Loucy (cell line): ENCODE measurements at regions not wholly inside any gene's neighbourhood (a gene's known extent, or its start where the extent isn't known, plus 50 kb on each side); places are given as distances from the start of the nearest gene placed in this dataset.

ENCODE experiments used
- H2AFZ ChIP-seq: fragments of 200-600 bp; sonication (generic); 2 replicates; pipeline ENCODE4 v1.6.0; 2016; ENCODE audit warnings: antibody characterized with exemption, mild to moderate bottlenecking, low read length, moderate library complexity
- H3F3A ChIP-seq: fragments of 200-600 bp; 2 replicates; pipeline ENCODE4 v1.6.0; 2016; ENCODE audit warnings: antibody characterized with exemption, low read depth, mild to moderate bottlenecking
- H3K27me3 ChIP-seq: fragments of 200-600 bp; sonication (generic); 2 replicates; pipeline ENCODE4 v1.6.1; 2014; ENCODE audit warnings: low read length, mild to moderate bottlenecking; ENCODE audit not compliant: insufficient read depth, poor library complexity, severe bottlenecking
- H3K36me3 ChIP-seq: fragments of 200-600 bp; sonication (generic); 2 replicates; pipeline ENCODE4 v1.6.1; 2016; ENCODE audit warnings: low read length; ENCODE audit not compliant: insufficient read depth
- H3K4me1 ChIP-seq: fragments of 200-600 bp; sonication (generic); 2 replicates; pipeline ENCODE4 v1.5.1; 2014; ENCODE audit warnings: low read length, mild to moderate bottlenecking; ENCODE audit not compliant: insufficient read depth, poor library complexity, severe bottlenecking
- H3K4me2 ChIP-seq: fragments of 200-600 bp; sonication (generic); 2 replicates; pipeline ENCODE4 v1.6.0; 2014; ENCODE audit warnings: antibody characterized with exemption, low read length, low read depth, mild to moderate bottlenecking; ENCODE audit not compliant: poor library complexity, severe bottlenecking
- H3K4me3 ChIP-seq: fragments of 200-600 bp; sonication (generic); 2 replicates; pipeline ENCODE4 v1.5.1; 2014; ENCODE audit warnings: low read length, mild to moderate bottlenecking, mixed read lengths; ENCODE audit not compliant: poor library complexity, severe bottlenecking
- H3K79me2 ChIP-seq: fragments of 200-600 bp; sonication (generic); 2 replicates; pipeline ENCODE4 v1.6.1; 2014; ENCODE audit warnings: low read length; ENCODE audit not compliant: insufficient read depth
- H3K9ac ChIP-seq: fragments of 200-600 bp; sonication (generic); 2 replicates; pipeline ENCODE4 v1.6.0; 2014; ENCODE audit warnings: mild to moderate bottlenecking, low read depth, low read length, moderate library complexity; ENCODE audit not compliant: poor library complexity, severe bottlenecking
- H3K9me2 ChIP-seq: fragments of 200-600 bp; sonication (generic); replicated peaks from 2 replicates; pipeline ENCODE4 v1.6.1; 2016; ENCODE audit warnings: low read depth, low read length, mixed read lengths
- H3K9me3 ChIP-seq: fragments of 200-600 bp; sonication (generic); 2 replicates; pipeline ENCODE4 v1.6.1; 2014; ENCODE audit warnings: mild to moderate bottlenecking, antibody characterized with exemption, low read length, low read depth; ENCODE audit not compliant: insufficient read depth
- H4K20me1 ChIP-seq: fragments of 200-600 bp; sonication (generic); 2 replicates; pipeline ENCODE4 v1.6.0; 2014; ENCODE audit warnings: antibody characterized with exemption, low read length, mild to moderate bottlenecking; ENCODE audit not compliant: insufficient read depth, poor library complexity, severe bottlenecking
- CTCF ChIP-seq: fragments of 200-600 bp; sonication (generic); conservative IDR thresholded peaks from 2 replicates; pipeline ENCODE4 v1.5.1; 2014; ENCODE audit warnings: mild to moderate bottlenecking, antibody characterized with exemption, low read length
- EZH2phosphoT487 ChIP-seq: fragments of 200-600 bp; IDR thresholded peaks from 2 replicates; pipeline ENCODE4 v1.6.1; 2018; ENCODE audit warnings: antibody characterized with exemption, mild to moderate bottlenecking, moderate library complexity, borderline replicate concordance

DNA sequence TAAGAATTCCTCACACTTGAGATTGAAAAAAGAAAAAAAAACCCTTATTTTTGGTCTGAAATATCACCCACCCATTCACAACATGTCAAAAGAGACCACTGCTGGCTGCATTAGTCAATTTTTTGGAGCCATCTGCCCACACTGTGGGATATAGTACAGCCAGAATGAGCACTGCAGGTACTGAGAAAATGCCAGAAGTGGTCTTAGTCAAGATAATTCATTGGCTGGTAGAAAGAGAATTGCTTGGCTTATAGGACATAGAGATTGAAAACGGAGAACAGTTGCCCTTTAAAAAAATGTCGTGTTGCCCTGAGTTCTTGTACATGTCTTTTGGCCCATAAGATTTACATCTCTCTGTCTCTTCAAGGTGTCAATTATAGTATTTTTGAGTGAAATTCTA is 1899.5 kb downstream of the OLFM4 start:
- Histone ChIP-seq H3K4me2 (no peak overlapping the region), H3F3A (no peaks in the 10 kb centered on the region), H3K9ac (no peak overlapping the region), H3K36me3 (no peaks in the 10 kb centered on the region), H4K20me1 (no peaks in the 10 kb centered on the region), H3K27me3 (no peaks in the 10 kb centered on the region), H3K4me3 (no peak overlapping the region), H3K9me3 (no peaks in the 10 kb centered on the region), H3K79me2 (no peaks in the 10 kb centered on the region), H3K9me2 (no peaks in the 10 kb centered on the region), H2AFZ (no peak overlapping the region), H3K4me1 (no peaks in the 10 kb centered on the region)
- TF ChIP-seq CTCF (no peak), EZH2phosphoT487 (no peak)

GRCh38 chr13:54934121-54934520 is 1905.5 kb downstream of the OLFM4 start:
- Histone ChIP-seq H3F3A (no peaks in the 10 kb centered on the region), H2AFZ (no peak overlapping the region), H3K4me3 (no peak overlapping the region), H3K27me3 (no peaks in the 10 kb centered on the region), H3K79me2 (no peaks in the 10 kb centered on the region), H3K36me3 (no peaks in the 10 kb centered on the region), H3K9me3 (no peaks in the 10 kb centered on the region), H4K20me1 (no peaks in the 10 kb centered on the region), H3K4me1 (no peaks in the 10 kb centered on the region), H3K9me2 (no peaks in the 10 kb centered on the region), H3K9ac (no peak overlapping the region), H3K4me2 (no peak overlapping the region)
- TF ChIP-seq EZH2phosphoT487, result no peak
- no peak for TF ChIP-seq CTCF

DNA sequence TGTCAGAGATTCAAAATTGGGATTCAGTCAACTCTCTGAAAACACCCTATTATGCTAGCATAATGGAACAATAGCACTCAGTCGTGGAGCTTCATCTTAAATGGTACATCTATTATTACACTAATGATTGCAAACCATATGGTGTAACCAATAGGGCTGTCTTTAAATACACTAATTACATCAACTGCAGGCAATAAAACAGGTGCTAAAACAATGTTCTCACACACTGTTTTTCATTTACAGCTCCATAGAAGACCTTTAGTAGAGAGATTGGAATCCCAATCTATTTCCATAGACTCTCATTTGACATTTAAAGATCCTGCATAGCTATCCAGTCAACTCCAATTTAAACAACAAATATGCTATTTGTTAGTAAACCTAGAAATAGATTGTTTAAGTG is 1917.4 kb downstream of the OLFM4 start:
- Histone ChIP-seq H3K9me2 (no peaks in the 10 kb centered on the region), H4K20me1 (no peaks in the 10 kb centered on the region), H3K9ac (no peak overlapping the region), H2AFZ (no peak overlapping the region), H3K9me3 (no peaks in the 10 kb centered on the region), H3K27me3 (no peaks in the 10 kb centered on the region), H3F3A (no peaks in the 10 kb centered on the region), H3K4me2 (no peak overlapping the region), H3K79me2 (no peaks in the 10 kb centered on the region), H3K4me3 (no peak overlapping the region), H3K36me3 (no peaks in the 10 kb centered on the region), H3K4me1 (no peaks in the 10 kb centered on the region)
- TF ChIP-seq CTCF, result no peak
- no peak for TF ChIP-seq EZH2phosphoT487
